NB4 (cell line): ENCODE measurements at regions not wholly inside any gene's neighbourhood (a gene's known extent, or its start where the extent isn't known, plus 50 kb on each side); places are given as distances from the start of the nearest gene placed in this dataset.

ENCODE experiments used
- DNase-seq: peaks from one replicate; pipeline ENCODE4 v3.0.0; 2010; ENCODE audit warnings: low read depth
- H3K4me3 ChIP-seq: one replicate; pipeline ENCODE4 v1.5.1; 2011; ENCODE audit warnings: mild to moderate bottlenecking, low read depth, low read length, moderate library complexity
- MYC ChIP-seq: IDR thresholded peaks from 2 replicates; pipeline ENCODE4 v1.6.1; 2011; ENCODE audit warnings: low read depth, low read length
- POLR2A ChIP-seq: IDR thresholded peaks from 2 replicates; pipeline ENCODE4 v1.6.1; 2011; ENCODE audit warnings: mild to moderate bottlenecking; ENCODE audit not compliant: insufficient read length; ENCODE audit errors: extremely low read depth
- TF ChIP-seq, protein P1 (sequence below): IDR thresholded peaks from one replicate; pipeline ENCODE4 v1.5.1; 2012; ENCODE audit warnings: low read depth, low read length
- TF ChIP-seq, protein P2 (sequence below): IDR thresholded peaks from 2 replicates; pipeline ENCODE4 v1.6.1; 2011; ENCODE audit warnings: low read depth, low read length

DNA sequence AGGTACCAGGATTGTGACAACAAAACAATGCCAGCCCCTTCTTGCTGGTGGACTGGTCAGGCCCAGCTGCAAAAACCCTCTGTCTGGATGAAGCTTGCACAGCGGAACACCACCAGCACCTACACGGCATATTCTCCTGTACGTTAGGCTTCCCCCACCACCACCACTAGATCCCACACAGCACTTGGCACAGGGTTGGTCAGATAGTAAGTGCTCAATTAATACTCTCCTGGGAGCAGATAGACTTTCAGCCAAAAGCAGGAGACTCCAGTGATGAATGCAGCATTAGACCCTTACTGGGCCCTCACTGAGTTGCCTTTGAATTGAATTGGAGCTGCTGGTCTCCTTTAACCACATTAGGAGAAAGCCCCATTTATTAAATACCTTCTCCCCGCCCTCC lies 97.9 kb downstream of the CPN2 start:
- DNase-seq: no peak
- TF ChIP-seq, protein P1, sequence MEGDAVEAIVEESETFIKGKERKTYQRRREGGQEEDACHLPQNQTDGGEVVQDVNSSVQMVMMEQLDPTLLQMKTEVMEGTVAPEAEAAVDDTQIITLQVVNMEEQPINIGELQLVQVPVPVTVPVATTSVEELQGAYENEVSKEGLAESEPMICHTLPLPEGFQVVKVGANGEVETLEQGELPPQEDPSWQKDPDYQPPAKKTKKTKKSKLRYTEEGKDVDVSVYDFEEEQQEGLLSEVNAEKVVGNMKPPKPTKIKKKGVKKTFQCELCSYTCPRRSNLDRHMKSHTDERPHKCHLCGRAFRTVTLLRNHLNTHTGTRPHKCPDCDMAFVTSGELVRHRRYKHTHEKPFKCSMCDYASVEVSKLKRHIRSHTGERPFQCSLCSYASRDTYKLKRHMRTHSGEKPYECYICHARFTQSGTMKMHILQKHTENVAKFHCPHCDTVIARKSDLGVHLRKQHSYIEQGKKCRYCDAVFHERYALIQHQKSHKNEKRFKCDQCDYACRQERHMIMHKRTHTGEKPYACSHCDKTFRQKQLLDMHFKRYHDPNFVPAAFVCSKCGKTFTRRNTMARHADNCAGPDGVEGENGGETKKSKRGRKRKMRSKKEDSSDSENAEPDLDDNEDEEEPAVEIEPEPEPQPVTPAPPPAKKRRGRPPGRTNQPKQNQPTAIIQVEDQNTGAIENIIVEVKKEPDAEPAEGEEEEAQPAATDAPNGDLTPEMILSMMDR: no peak
- TF ChIP-seq MYC: no peak
- H3K4me3 ChIP-seq: no peak overlapping the region

DNA sequence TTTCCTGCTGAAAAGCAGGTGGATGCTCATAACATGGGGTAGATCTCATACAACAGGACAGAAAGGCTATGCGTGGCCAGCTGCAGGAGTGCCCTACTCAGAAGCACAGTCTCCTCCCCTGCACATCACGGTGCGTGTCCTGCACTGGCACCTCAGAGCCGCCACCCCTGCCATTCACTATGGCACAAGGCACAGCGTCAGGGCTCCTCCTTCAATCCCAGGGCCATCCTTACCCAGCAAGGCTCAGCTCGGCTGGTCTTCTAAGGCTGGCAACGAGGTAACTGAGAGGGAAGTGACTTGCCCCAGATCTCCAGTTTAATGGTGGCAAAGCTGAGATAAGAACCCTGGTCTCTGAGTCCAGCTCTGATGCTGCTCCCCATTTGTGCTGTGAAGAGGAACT lies 97.1 kb downstream of the CPN2 start:
- peak; percentile 38 for DNase-seq
- no peak for TF ChIP-seq MYC
- TF ChIP-seq POLR2A: no peak
- TF ChIP-seq, protein P1: no peak
- TF ChIP-seq, protein P2, sequence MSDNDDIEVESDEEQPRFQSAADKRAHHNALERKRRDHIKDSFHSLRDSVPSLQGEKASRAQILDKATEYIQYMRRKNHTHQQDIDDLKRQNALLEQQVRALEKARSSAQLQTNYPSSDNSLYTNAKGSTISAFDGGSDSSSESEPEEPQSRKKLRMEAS: no peak
- no peak overlapping the region for H3K4me3 ChIP-seq

DNA sequence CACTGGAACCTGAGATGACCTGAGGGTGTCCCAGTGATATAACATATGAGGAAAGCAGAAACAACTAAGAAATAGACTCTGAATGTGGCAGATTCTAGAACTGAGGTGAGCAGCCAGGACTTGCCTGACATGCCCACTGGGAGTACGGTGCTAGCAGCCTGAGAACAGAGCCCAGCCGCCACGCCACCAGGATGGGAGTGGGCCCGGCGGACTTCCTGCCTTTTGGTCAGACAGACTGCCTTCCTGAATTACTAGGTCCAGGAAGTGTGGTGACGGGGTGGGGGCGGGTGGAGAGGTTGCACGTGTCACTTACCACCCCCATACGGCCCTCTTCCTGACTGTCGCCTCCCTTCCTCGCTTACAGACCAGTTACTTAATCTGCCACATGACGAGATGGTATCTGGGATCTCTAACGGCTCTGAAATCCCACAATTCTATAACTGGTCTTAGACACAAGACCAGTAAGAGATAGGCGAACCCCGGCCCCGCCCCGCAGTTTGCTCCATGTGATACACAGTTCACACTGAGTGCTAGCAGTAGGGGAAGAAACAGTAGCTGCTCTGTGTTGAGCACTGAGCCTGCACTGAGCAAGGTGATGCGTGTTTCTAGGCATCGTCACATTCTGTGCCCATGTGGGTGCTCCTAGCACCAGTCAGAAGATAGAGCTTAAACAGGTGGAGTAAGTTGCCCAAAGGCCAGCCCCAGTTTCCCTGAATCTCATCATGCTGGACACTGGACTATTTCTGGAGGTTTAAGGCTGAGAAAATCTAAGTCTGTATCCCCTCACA lies 95.7 kb downstream of the CPN2 start:
- TF ChIP-seq, protein P2: peak; percentile 98
- TF ChIP-seq, protein P1: no peak
- TF ChIP-seq MYC: peak; percentile 99
- peak; percentile 33 for TF ChIP-seq POLR2A
- peak overlapping the region; percentile 1 for H3K4me3 ChIP-seq
- DNase-seq: peak; percentile 100

DNA sequence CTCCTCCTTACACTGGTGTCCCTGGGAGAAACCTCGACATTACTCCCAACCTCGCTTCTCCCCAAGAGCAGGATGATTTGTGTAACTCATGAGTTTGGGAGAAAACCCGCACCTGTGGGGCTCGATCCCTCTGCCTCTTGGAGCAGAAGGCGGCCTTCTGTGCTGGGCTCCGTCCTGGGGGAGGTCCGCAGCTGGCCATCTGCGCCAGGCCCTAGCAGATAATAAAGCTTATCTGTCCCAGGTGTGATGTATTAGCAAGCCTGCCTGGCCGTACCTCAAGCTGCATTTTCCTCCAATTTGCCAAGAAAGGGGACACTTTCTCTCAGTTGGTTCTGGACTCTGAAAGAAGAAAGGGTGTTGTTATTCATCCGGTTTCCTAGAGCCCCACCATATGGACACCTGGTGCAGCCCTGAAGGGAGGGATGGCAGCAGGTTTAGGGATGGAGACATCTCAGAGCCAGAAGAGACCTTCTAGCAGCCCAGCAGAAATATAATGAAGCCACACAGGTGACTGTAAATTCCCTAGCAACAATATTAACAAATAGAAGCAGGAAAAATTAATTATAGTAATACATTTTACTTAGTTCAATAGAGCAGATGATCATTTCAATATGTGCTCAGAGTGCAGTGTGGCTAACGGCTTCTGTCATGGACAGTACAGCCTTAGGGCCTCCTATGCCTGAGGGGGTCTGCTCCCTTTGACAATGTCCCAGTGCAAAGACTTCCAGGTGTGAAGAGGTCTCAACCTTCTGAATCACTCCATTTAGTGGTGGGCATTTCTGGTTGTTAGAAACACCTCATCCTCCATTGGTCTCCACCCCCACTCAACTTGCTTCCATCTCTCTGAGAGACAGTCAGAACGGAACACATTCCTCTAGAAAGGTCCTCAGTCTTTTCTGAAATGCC lies 94.8 kb downstream of the CPN2 start:
- no peak for DNase-seq
- TF ChIP-seq, protein P1: no peak
- TF ChIP-seq POLR2A: no peak
- TF ChIP-seq MYC: no peak
- no peak overlapping the region for H3K4me3 ChIP-seq

DNA sequence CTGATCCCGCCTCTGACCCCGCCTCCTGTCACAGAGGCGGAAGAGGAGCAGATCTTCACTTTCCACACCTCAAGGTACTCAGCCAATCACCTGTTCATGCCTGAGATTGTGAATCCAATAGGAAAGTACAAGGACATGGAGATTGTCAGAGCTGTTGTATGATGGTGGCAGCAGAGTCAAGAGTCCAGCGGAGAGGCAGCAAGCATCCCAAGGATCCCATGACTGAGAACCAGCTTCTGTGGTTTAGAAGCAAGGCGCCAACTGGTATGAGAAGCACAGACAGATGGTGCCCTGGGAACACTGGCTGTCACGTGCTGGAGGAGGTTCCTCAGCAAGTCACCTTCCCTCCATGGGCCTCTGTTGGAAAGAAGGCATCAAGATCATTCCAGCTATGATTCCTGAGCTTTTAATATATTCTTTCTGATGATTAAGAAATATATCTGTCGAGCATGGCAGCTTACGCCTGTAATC lies 93.9 kb downstream of the CPN2 start:
- H3K4me3 ChIP-seq: no peak overlapping the region
- DNase-seq: no peak
- TF ChIP-seq MYC: no peak
- TF ChIP-seq, protein P2: no peak
- TF ChIP-seq POLR2A: no peak
